SK-N-SH treated with all-trans-retinoic acid at 6 μM for 48 hours (cell line): ENCODE measurements at regions not wholly inside any gene's neighbourhood (a gene's known extent, or its start where the extent isn't known, plus 50 kb on each side); places are given as distances from the start of the nearest gene placed in this dataset.

Experiments used
- ATAC-seq: fragments of 200-7000 bp; cut with Tn5 transposase; 3 replicates; pipeline ENCODE4 v1.9.1; 2020; ENCODE audit warnings: mild to moderate bottlenecking, moderate library complexity
- ARNTL ChIP-seq: fragments of 450-650 bp; formaldehyde crosslinking; IDR thresholded peaks from 2 replicates; pipeline ENCODE4 v1.5.0; 2020; ENCODE audit warnings: low read depth, mild to moderate bottlenecking, moderate library complexity, borderline replicate concordance
- BACH2 ChIP-seq: fragments of 250-450 bp; sonication (Bioruptor Pico); IDR thresholded peaks from 2 replicates; pipeline ENCODE4 v1.9.0; 2021; ENCODE audit warnings: mild to moderate bottlenecking, borderline replicate concordance
- CREB5 ChIP-seq: fragments of 250-450 bp; sonication (Bioruptor Pico); IDR thresholded peaks from 2 replicates; pipeline ENCODE4 v1.5.1; 2020; ENCODE audit warnings: low read depth, mild to moderate bottlenecking, moderate library complexity
- CSRNP3 ChIP-seq: fragments of 250-450 bp; sonication (Bioruptor Pico); IDR thresholded peaks from 2 replicates; pipeline ENCODE4 v1.5.1; 2021; ENCODE audit warnings: mild to moderate bottlenecking, moderate library complexity
- ESRRG ChIP-seq: fragments of 250-450 bp; sonication (Bioruptor Pico); IDR thresholded peaks from 2 replicates; pipeline ENCODE4 v1.6.1; 2021; ENCODE audit warnings: mild to moderate bottlenecking
- GLIS3 ChIP-seq: fragments of 250-450 bp; sonication (Bioruptor Pico); IDR thresholded peaks from 2 replicates; pipeline ENCODE4 v1.5.0; 2020; ENCODE audit warnings: mild to moderate bottlenecking, moderate library complexity
- ISL1 ChIP-seq: fragments of 250-450 bp; sonication (Bioruptor Pico); IDR thresholded peaks from 2 replicates; pipeline ENCODE4 v2.1.2; 2022; ENCODE audit warnings: mild to moderate bottlenecking, moderate library complexity
- OSR1 ChIP-seq: fragments of 250-450 bp; sonication (Bioruptor Pico); IDR thresholded peaks from 2 replicates; pipeline ENCODE4 v1.8.0; 2022; ENCODE audit warnings: moderate library complexity, mild to moderate bottlenecking, inconsistent platforms
- PATZ1 ChIP-seq: fragments of 250-450 bp; sonication (Bioruptor Pico); IDR thresholded peaks from 2 replicates; pipeline ENCODE4 v1.8.0; 2020; ENCODE audit warnings: mild to moderate bottlenecking, moderate library complexity, borderline replicate concordance
- PPARA ChIP-seq: fragments of 250-450 bp; sonication (Bioruptor Pico); IDR thresholded peaks from 2 replicates; pipeline ENCODE4 v1.5.0; 2020; ENCODE audit warnings: mild to moderate bottlenecking, borderline replicate concordance
- RARB ChIP-seq: fragments of 250-450 bp; sonication (Bioruptor Pico); IDR thresholded peaks from 2 replicates; pipeline ENCODE4 v1.8.0; 2021; ENCODE audit warnings: mild to moderate bottlenecking, moderate library complexity
- SNAI2 ChIP-seq: fragments of 250-450 bp; sonication (Bioruptor Pico); IDR thresholded peaks from 2 replicates; pipeline ENCODE4 v1.5.0; 2020; ENCODE audit warnings: mild to moderate bottlenecking, moderate library complexity
- TCF4 ChIP-seq: fragments of 250-450 bp; sonication (Bioruptor Pico); IDR thresholded peaks from 2 replicates; pipeline ENCODE4 v1.8.0; 2021; ENCODE audit warnings: mild to moderate bottlenecking, moderate library complexity, borderline replicate concordance
- TOX ChIP-seq: fragments of 250-450 bp; sonication (Bioruptor Pico); IDR thresholded peaks from 2 replicates; pipeline ENCODE4 v1.8.0; 2021; ENCODE audit warnings: mild to moderate bottlenecking, moderate library complexity, borderline replicate concordance
- TSHZ2 ChIP-seq: fragments of 250-450 bp; sonication (Bioruptor Pico); IDR thresholded peaks from 2 replicates; pipeline ENCODE4 v1.5.0; 2020; ENCODE audit warnings: mild to moderate bottlenecking, moderate library complexity
- ZC3H10 ChIP-seq: fragments of 250-450 bp; sonication (Bioruptor Pico); IDR thresholded peaks from 2 replicates; pipeline ENCODE4 v1.5.1; 2021; ENCODE audit warnings: mild to moderate bottlenecking, moderate library complexity
- ZFP3 ChIP-seq: fragments of 250-450 bp; sonication (Bioruptor Pico); IDR thresholded peaks from 2 replicates; pipeline ENCODE4 v1.5.0; 2020; ENCODE audit warnings: mild to moderate bottlenecking, moderate library complexity
- ZFP30 ChIP-seq: fragments of 450-650 bp; formaldehyde crosslinking; IDR thresholded peaks from 2 replicates; pipeline ENCODE4 v1.5.0; 2022; ENCODE audit warnings: mild to moderate bottlenecking, moderate library complexity
- ZNF565 ChIP-seq: fragments of 450-650 bp; formaldehyde crosslinking; conservative IDR thresholded peaks from 2 replicates; pipeline ENCODE4 v1.5.0; 2020; ENCODE audit warnings: low read depth, mild to moderate bottlenecking, moderate library complexity
- ZNF70 ChIP-seq: fragments of 450-650 bp; formaldehyde crosslinking; IDR thresholded peaks from 2 replicates; pipeline ENCODE4 v1.5.0; 2020; ENCODE audit warnings: mild to moderate bottlenecking, moderate library complexity
- ZNF8 ChIP-seq: fragments of 450-650 bp; formaldehyde crosslinking; IDR thresholded peaks from 2 replicates; pipeline ENCODE4 v1.5.0; 2020; ENCODE audit warnings: mild to moderate bottlenecking, moderate library complexity

GRCh38 chr1:229819091-229819490, 193.0 kb downstream of the URB2 start:
- TF ChIP-seq TCF4 (CRISPR knock-in tag), result no peak
- TF ChIP-seq CREB5 (CRISPR knock-in tag), result no peak
- TF ChIP-seq ZNF8 (CRISPR knock-in tag), result no peak
- no peak for TF ChIP-seq PATZ1 (CRISPR knock-in tag)
- TF ChIP-seq TSHZ2 (CRISPR knock-in tag), result no peak
- no peak for TF ChIP-seq TOX (CRISPR knock-in tag)
- TF ChIP-seq ZC3H10 (CRISPR knock-in tag), result no peak
- TF ChIP-seq RARB (CRISPR knock-in tag), result no peak
- no peak for TF ChIP-seq PPARA
- TF ChIP-seq GLIS3 (CRISPR knock-in tag), result no peak
- no peak for TF ChIP-seq CSRNP3 (CRISPR knock-in tag)
- no peak for TF ChIP-seq OSR1 (CRISPR knock-in tag)
- no peak for TF ChIP-seq ZNF565
- no peak for TF ChIP-seq ZFP30
- TF ChIP-seq ARNTL, result no peak
- TF ChIP-seq ISL1 (CRISPR knock-in tag), result no peak
- no peak for TF ChIP-seq SNAI2
- TF ChIP-seq BACH2 (CRISPR knock-in tag), result no peak
- TF ChIP-seq ESRRG (CRISPR knock-in tag), result no peak
- TF ChIP-seq, all 23 proteins: peak for 0
- no peak for ATAC-seq

- TF ChIP-seq OSR1 (CRISPR knock-in tag) (no peak), TCF4 (CRISPR knock-in tag) (no peak), CREB5 (CRISPR knock-in tag) (no peak), ISL1 (CRISPR knock-in tag) (no peak), ZNF565 (no peak), PATZ1 (CRISPR knock-in tag) (no peak), ARNTL (no peak), ESRRG (CRISPR knock-in tag) (no peak)
- TF ChIP-seq, all 23 proteins: peak for 0
- no peak for ATAC-seq
Observed at GRCh38 chr1:229822026-229822425, 196.0 kb downstream of the URB2 start.

- TF ChIP-seq ZFP3 (CRISPR knock-in tag), result no peak
- no peak for TF ChIP-seq TSHZ2 (CRISPR knock-in tag)
- TF ChIP-seq OSR1 (CRISPR knock-in tag), result no peak
- TF ChIP-seq ZNF70 (CRISPR knock-in tag), result no peak
- TF ChIP-seq, all 23 proteins: peak for 0
- ATAC-seq, result no peak
Observed at GRCh38 chr1:229825042-229825441, 199.0 kb downstream of the URB2 start.
